GM12878 (cell line): ENCODE measurements at regions not wholly inside any gene's neighbourhood (a gene's known extent, or its start where the extent isn't known, plus 50 kb on each side); places are given as distances from the start of the nearest gene placed in this dataset.

Source experiments
- ATAC-seq: fragments of 200-7000 bp; cut with Tn5 transposase; 3 replicates; pipeline ENCODE4 v1.9.1; 2020; ENCODE audit warnings: mild to moderate bottlenecking, moderate library complexity
- BruUV-seq: library from RNA; stranded (reverse); fragments of 400-500 nt; replicated peaks from 2 replicates; lab custom pipeline; 2021; lab: Mats Ljungman, UMichigan
- CTCF ChIA-PET: fragments of 300-600 bp; sonication (Branson Sonifier 250); formaldehyde crosslinking; extraction: SDS; loops from one replicate; lab custom pipeline; 2021; ENCODE audit warnings: inconsistent platforms; lab: Yijun Ruan, JAX
- POLR2A ChIA-PET: fragments of 350-600 bp; formaldehyde crosslinking; extraction: SDS; loops from one replicate; lab custom pipeline; 2021; ENCODE audit warnings: inconsistent platforms; lab: Charles Lee
- RAD21 ChIA-PET: fragments of 300-600 bp; sonication (Branson Sonifier 250); formaldehyde crosslinking; loops from one replicate; lab custom pipeline; 2023; ENCODE audit warnings: antibody characterized with exemption; ENCODE audit not compliant: unreplicated experiment; lab: Charles Lee
- SMC1A ChIA-PET: fragments of 300-600 bp; sonication (Branson Sonifier 250); formaldehyde crosslinking; loops from one replicate; lab custom pipeline; 2023; ENCODE audit not compliant: unreplicated experiment, uncharacterized antibody; lab: Charles Lee
- DNase-seq: peaks from one replicate; pipeline ENCODE4 v3.0.0-alpha.2; 2011; ENCODE audit warnings: low read depth, low spot score
- FAIRE-seq: peaks from 3 replicates; lab custom pipeline; 2011; peaks lifted over from hg19 to GRCh38; lab: Jason Lieb, UNC
- H2AFZ ChIP-seq: 2 replicates; pipeline ENCODE4 v1.6.0; 2011; ENCODE audit warnings: low read depth, low read length, control low read depth; ENCODE audit not compliant: control insufficient read depth
- H3K27ac ChIP-seq: 2 replicates; pipeline ENCODE4 v1.5.1; 2011; ENCODE audit warnings: control low read depth; ENCODE audit not compliant: control insufficient read depth, insufficient read depth
- H3K27me3 ChIP-seq, 2 experiments: replicated peaks in 1 of 2; 2 replicates each; pipeline versions ENCODE4 v1.6.0 to v1.6.1; 2011; ENCODE audit warnings: low read length in 1 of 2; ENCODE audit not compliant: control insufficient read depth in 2 of 2, insufficient read depth in 2 of 2
- H3K36me3 ChIP-seq, 2 experiments: 2 replicates each; pipeline ENCODE4 v1.5.1; 2011; ENCODE audit warnings: low read length in 1 of 2; ENCODE audit not compliant: control insufficient read depth in 2 of 2, insufficient read depth in 2 of 2
- H3K4me1 ChIP-seq: 2 replicates; pipeline ENCODE4 v1.6.1; 2011; ENCODE audit warnings: mild to moderate bottlenecking, low read length, moderate library complexity, mixed read lengths; ENCODE audit not compliant: control insufficient read depth, insufficient read depth
- H3K4me2 ChIP-seq: 2 replicates; pipeline ENCODE4 v1.6.0; 2011; ENCODE audit warnings: control low read depth; ENCODE audit not compliant: control insufficient read depth, insufficient read depth
- H3K4me3 ChIP-seq: fragments of 200-600 bp; sonication (generic); 2 replicates; pipeline ENCODE4 v1.5.1; 2016
- H3K79me2 ChIP-seq: 2 replicates; pipeline ENCODE4 v1.6.0; 2011; ENCODE audit warnings: low read length; ENCODE audit not compliant: control insufficient read depth, insufficient read depth
- H3K9ac ChIP-seq: 2 replicates; pipeline ENCODE4 v1.8.0; 2011; ENCODE audit warnings: low read length, control low read depth, mixed read lengths; ENCODE audit not compliant: control insufficient read depth, insufficient read depth
- H3K9me3 ChIP-seq: replicated peaks from 3 replicates; pipeline ENCODE4 v1.5.1; 2011; ENCODE audit warnings: mild to moderate bottlenecking, low read length; ENCODE audit not compliant: control insufficient read depth, insufficient read depth
- H4K20me1 ChIP-seq: 2 replicates; pipeline ENCODE4 v1.6.0; 2011; ENCODE audit not compliant: control insufficient read depth, insufficient read depth
- ASH2L ChIP-seq: fragments of 300-600, 200-600 bp; sonication (generic); IDR thresholded peaks from 2 replicates; pipeline ENCODE4 v1.6.1; 2017; ENCODE audit warnings: low read depth, mild to moderate bottlenecking, borderline replicate concordance
- MTA3 ChIP-seq: IDR thresholded peaks from 2 replicates; pipeline ENCODE4 v1.6.1; 2012; ENCODE audit warnings: low read length, inconsistent platforms, borderline replicate concordance
- SRF ChIP-seq, 2 experiments: IDR thresholded peaks; 2 replicates each; pipeline ENCODE4 v1.6.1; 2011; ENCODE audit warnings: low read depth in 2 of 2, low read length in 2 of 2, mild to moderate bottlenecking in 1 of 2, moderate library complexity in 1 of 2
- ZBTB33 ChIP-seq: fragments of 450-650 bp; IDR thresholded peaks from 2 replicates; pipeline ENCODE4 v1.6.1; 2017; ENCODE audit warnings: mild to moderate bottlenecking
- WGBS: methylation state at CpG from one replicate; pipeline ENCODE4 v1.1.6; 2016; ENCODE audit warnings: low lambda C conversion rate; ENCODE audit not compliant: insufficient replicate concordance, insufficient coverage; ENCODE audit errors: missing lambda C conversion rate; 5-methylcytosine and 5-hydroxymethylcytosine counted together
- in situ Hi-C: fragments of 300-500 bp; cut with MboI; formaldehyde crosslinking; loops from 9 replicates; pipeline ENCODE4 v1.14.3; 2018; ENCODE audit warnings: mixed read lengths
- intact Hi-C: fragments of 100-400 bp; cut with micrococcal nuclease; formaldehyde crosslinking; loops from one replicate; pipeline ENCODE4 v1.14.2; 2022; ENCODE audit not compliant: unreplicated experiment
- TF ChIP-seq, protein P1 (sequence below): fragments of 450-650 bp; IDR thresholded peaks from 2 replicates; pipeline ENCODE4 v1.6.1; 2018; ENCODE audit warnings: borderline replicate concordance, mild to moderate bottlenecking; ENCODE audit not compliant: partially characterized antibody

DNA sequence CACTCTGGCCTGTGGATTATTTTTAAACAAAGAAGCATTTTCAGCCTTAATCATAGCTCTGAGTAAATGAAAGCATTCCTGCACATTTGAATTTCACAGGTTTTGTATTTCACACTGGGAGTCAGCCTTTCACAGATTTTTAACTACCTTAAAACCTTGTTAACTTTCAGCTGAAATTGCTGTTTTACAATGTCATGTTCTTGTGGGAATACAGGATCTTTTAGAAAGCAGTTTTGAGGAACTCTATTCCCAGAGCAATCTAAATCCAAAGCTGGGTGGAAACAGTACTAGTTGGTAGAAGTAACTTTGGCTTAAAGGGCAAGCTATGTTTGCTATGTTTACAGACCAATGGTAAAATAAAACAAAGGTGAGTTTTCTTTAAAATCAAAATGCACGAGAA, 600.6 kb downstream of the KCNJ2 start:
- H3K79me2 ChIP-seq = no peaks in the 10 kb centered on the region
- no peak overlapping the region for H3K9ac ChIP-seq
- no peak overlapping the region for H3K27ac ChIP-seq
- ChIA-PET SMC1A (interaction anchor here (0.9 to 1.1 kb wide), 4 partner anchors 8 to 1770 kb away, joined by 3 to 4 read pairs (median 3); no protein-coding TSS in a partner anchor), CTCF (interaction anchor here (0.7 to 2.0 kb wide), 5 partner anchors 9 to 691 kb away, joined by 3 to 9 read pairs (median 3); no protein-coding TSS in a partner anchor), RAD21 (no interaction called here), POLR2A (no interaction called here)
- H3K27me3 ChIP-seq = no peaks in the 10 kb centered on the region
- H3K4me2 ChIP-seq = no peak overlapping the region
- H3K9me3 ChIP-seq = no peaks in the 10 kb centered on the region
- H3K4me1 ChIP-seq = no peaks in the 10 kb centered on the region
- no peak overlapping the region for H2AFZ ChIP-seq
- no TSS peak for BruUV-seq
- intact Hi-C loops = loop anchor here (5.0 to 10.0 kb wide), 3 partner anchors 65 to 1772 kb away; no protein-coding TSS in a partner anchor
- TF ChIP-seq SRF (IDR thresholded peaks at IDR 0.05; ENCODE audit: low read depth in 2 of 2, low read length in 2 of 2) (no peak), MTA3 (no peak), ASH2L (no peak), ZBTB33 (no peak)
- TF ChIP-seq, protein P1, sequence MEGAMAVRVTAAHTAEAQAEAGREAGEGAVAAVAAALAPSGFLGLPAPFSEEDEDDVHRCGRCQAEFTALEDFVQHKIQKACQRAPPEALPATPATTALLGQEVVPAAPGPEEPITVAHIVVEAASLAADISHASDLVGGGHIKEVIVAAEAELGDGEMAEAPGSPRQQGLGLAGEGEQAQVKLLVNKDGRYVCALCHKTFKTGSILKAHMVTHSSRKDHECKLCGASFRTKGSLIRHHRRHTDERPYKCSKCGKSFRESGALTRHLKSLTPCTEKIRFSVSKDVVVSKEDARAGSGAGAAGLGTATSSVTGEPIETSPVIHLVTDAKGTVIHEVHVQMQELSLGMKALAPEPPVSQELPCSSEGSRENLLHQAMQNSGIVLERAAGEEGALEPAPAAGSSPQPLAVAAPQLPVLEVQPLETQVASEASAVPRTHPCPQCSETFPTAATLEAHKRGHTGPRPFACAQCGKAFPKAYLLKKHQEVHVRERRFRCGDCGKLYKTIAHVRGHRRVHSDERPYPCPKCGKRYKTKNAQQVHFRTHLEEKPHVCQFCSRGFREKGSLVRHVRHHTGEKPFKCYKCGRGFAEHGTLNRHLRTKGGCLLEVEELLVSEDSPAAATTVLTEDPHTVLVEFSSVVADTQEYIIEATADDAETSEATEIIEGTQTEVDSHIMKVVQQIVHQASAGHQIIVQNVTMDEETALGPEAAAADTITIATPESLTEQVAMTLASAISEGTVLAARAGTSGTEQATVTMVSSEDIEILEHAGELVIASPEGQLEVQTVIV = no peak
- FAIRE-seq (no peak), DNase-seq (no peak), ATAC-seq (no peak)
- H4K20me1 ChIP-seq = no peaks in the 10 kb centered on the region
- in situ Hi-C loops = loop anchor here (10.0 to 25.0 kb wide), 2 partner anchors 1617 to 1775 kb away; no protein-coding TSS in a partner anchor
- no peak overlapping the region for H3K4me3 ChIP-seq
- 0% methylated on average over 1 of the region's 1 CpG for WGBS
- no peaks in the 10 kb centered on the region for H3K36me3 ChIP-seq
